Renal cortex interstitium (tissue), 11 donors: ENCODE measurements at regions not wholly inside any gene's neighbourhood (a gene's known extent, or its start where the extent isn't known, plus 50 kb on each side); places are given as distances from the start of the nearest gene placed in this dataset.
"Not testable (repeated sequence)": the region's sequence is repeated elsewhere in the genome, so short reads cannot be mapped to it uniquely, and the experiment has no call there.

Experiments used
- DNase-seq, 11 donors: peaks; one replicate each; pipeline ENCODE4 v3.0.0-alpha.2; 2013; ENCODE audit warnings: low read depth in 9 of 11, low spot score in 4 of 11; ENCODE audit errors: extremely low read depth in 1 of 11

DNA sequence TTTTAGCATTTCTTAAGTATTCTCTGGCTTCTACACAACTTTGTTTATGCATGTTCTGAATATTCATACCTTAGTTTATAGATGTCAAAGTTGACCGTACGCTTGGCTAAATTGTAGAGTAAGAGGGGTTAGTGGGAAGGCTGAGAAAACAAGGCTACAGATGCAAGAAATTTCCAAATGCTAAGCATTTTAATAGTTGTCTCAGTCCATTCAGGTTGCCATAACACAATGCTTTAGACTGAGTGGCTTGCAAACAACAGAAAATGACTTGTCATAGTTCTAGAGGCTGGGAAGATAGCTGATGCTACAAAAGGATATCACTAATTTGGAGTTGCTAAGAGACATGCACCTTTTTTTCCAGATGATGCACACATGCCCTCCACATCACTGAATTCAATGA, 53.0 kb upstream of the C1QTNF3 start:
- not testable (repeated sequence) for DNase-seq

DNA sequence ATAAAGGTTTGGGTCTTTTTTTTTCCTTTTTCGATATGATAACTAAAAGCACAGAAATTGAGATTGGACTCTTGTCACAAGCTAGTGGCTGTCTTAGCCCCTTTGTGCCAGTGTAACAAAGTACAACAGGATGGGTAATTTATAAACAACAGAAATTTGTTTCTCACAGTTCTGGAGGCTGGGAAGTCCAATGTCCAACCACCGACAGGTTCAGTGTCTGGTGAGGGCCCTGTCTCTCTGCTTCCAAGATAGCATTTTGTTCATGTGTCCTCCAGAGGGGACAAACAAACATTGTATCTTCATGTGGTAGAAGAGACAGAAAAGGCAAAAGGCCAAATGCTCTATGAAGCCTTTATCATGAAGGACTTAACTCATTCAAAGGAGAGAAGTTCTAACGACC, 56.9 kb upstream of the C1QTNF3 start:
- DNase-seq = not testable (repeated sequence)

GRCh38 chr5:34101567-34101966, 58.6 kb upstream of the C1QTNF3 start:
- not testable (repeated sequence) for DNase-seq

DNA sequence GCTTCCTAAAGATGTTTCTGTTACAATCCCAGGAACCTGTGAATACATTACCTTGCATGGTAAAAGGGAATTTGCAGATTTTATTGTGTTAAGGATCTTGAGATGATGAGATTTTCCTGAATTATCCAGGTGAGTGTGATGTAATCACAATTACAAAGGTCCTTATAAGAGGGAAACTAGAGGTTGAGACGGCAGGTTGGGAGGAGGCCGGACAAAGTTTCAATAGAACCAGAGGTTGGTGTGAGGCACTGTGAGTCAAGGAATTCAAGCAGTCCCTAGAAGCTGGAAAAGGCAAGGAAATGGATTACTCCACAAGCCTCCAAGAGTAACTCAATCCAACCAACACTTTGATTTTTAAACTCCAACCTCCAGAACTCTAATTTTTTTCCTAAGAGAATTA, 65.9 kb upstream of the C1QTNF3 start:
- not testable (repeated sequence) for DNase-seq

- not testable (repeated sequence) for DNase-seq
Measured at GRCh38 chr5:34124280-34124679, 81.3 kb upstream of the C1QTNF3 start.

- not testable (repeated sequence) for DNase-seq
Measured at GRCh38 chr5:34125354-34125753, 82.3 kb upstream of the C1QTNF3 start.

DNA sequence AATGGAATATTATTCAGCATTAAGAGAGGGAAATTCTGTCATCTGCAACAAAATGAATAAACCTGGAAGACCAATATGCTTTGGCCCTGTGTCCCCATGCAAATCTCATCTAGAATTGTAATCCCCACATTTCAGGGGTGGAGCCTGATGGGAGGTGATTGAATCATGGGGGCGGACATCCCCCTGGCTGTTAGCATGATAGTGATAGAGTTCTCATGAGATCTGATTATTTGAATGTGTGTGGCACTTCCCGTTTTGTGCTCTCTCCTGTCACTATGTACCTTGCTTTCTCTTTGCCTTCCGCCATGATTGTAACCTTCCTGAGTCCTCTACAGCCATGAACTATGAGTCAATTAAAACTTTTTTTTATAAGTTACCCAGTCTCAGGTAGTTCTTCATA, 83.7 kb upstream of the C1QTNF3 start:
- not testable (repeated sequence) for DNase-seq

GRCh38 chr5:34127818-34128217, 84.8 kb upstream of the C1QTNF3 start:
- DNase-seq = not testable (repeated sequence)

DNA sequence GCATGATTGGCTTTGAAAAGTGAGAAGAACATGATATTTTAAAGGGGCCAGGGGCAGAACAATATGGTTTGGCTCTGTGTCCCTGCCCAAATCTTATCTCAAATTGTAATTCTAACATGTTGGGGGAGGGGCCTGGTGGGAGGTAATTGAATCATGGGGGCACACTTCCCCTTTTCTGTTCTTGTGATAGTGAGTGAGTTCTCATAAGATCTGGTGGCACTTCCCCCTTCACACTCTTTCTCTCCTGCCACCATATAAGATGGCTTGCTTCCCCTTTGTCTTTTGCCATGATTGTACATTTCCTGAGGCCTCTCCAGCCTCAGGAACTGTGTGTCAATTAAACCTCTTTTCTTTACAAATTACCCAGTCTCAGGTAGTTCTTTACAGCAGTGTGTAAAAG, 85.9 kb upstream of the C1QTNF3 start:
- not testable (repeated sequence) for DNase-seq

- DNase-seq = not testable (repeated sequence)
Measured at GRCh38 chr5:34154988-34155387, 112.0 kb upstream of the C1QTNF3 start.

DNA sequence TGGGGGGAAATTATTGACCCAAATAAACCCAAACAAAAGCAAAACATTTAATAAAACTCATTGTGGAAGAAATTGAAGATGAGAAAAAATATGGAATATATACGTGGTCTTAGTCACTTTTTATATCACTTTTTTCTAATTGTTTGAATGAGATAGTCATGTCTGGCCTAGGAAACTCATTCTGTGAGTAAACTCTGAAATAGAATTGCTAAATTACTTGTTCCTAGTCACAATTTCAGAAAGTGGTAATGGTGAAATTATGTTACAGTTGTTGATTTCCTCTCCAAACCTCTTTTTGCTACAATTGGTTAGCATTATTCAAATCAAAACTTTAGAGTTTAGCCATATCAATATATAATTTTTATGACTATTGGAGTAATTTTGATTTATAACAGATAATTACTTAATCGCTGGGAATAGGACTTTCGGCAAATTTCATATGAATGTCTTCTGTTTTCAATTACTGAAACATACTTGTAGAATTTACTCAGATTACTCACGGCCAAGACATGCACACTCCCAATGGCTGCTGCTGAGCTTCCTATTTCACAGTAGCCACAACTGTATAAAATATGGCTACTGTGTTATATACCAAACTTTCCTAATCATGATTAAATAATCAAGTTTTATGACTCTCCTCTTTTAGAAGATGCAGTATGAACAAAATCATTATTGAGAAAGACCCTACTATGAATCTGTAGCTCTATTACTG, 113.8 kb upstream of the C1QTNF3 start:
- not testable (repeated sequence) for DNase-seq

DNA sequence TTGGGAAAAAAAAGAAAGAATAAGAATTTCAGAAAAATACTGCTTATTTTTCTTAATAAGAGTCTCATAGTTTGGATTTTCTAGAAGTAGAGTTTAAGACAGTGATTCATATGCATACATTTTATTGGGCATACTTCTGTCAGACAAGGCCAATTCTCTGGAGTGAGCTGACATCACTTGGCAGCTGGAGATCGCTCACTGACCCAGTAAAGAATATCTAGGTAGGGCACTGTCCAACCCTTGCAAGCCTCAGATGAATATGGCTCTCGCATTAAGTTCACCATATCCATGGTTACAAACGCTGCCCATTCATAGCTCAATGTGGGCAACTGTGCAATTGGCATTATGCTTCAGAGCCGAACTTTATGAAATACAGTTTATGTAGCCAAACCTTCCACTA, 117.9 kb upstream of the C1QTNF3 start:
- DNase-seq = not testable (repeated sequence)

- DNase-seq = not testable (repeated sequence)
Measured at GRCh38 chr5:34171398-34171797, 128.4 kb upstream of the C1QTNF3 start.

DNA sequence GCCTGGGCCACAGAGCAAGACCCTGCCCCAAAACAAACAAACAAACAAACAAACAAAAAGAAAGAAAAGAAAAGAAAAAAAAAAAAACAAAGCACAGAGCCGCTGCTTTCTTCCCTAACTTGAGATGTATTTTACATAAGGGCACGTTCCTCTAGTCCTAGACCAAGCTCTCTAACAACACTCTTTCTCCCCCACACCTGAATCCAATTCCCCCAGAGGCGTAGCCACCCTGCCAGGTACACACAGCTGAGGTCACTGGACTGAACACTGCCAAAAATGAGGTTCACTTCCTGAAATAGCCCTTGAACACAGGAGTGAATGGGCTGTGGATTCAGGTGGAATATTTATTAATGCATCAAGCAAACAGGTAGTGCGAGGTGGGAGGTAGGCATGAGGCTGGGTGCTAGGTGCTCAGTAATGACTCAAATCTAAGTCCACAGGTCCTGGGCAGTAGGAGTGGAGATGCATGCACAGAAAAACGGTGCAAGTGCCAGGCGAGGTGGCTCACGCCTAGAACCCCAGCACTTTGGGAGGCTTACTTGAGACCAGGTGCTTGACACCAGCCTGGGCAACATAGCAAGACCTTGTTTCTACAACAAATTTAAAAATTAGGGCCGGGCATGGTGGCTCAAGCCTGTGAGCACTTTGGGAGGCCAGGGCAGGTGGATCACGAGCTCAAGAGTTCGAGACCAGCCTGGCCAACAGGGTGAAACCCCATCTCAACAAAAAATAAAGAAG, 136.6 kb upstream of the C1QTNF3 start:
- not testable (repeated sequence) for DNase-seq

DNA sequence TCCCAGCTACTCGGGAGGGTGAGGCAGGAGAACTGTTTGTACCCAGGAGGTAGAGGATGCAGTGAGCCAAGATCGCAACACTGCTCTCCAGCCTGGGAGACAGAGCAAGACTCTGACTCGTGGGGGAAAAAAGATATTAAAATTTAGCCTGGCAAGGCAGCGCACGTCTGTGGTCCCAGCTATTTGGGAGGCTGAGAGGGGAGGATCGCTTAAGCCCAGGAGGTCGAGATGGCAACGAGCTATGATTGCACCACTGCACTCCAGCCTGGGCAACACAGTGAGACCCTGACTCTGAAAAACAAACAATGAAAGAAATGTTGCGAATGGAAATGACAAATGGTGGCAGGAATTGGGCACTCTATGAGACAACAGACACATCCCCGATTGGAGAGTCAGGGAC, 137.2 kb upstream of the C1QTNF3 start:
- DNase-seq = not testable (repeated sequence)

GRCh38 chr5:34180940-34181614, 138.1 kb upstream of the C1QTNF3 start:
- DNase-seq = not testable (repeated sequence)

DNA sequence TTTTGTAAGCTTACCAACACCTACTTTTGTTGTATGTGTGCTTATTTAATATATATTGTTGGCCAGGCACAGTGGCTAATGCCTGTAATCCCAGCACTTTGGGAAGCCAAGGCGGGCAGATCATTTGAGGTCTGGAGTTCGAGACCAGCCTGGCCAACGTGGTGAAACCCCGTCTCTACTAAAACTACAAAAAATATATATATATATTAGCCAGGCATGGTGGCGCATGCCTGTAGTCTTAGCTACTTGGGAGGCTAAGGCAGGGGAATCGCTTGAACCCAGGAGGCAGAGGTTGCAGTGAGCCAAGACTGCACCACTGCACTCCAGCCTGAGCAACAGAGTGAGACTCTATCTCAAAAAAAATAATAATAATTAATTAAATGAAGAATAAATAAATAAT, 142.0 kb upstream of the C1QTNF3 start:
- not testable (repeated sequence) for DNase-seq

DNA sequence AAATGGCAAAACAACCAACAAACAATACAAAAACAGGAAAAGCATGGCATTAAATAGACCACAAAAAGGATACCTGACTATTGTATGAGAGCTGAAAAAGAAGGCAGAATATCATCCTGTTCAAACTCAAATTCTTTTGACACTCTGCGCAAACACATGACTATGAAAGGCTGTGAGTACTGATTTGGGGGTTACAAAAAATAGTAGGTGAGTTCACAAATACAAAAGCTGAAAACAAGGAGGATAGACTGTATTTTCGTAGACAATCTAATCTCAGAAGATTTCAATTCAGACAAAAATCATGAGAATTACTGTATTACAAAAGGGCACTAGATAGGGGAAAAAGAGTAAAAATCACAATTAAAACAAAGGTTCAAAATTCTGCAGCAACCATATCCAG, 142.6 kb upstream of the C1QTNF3 start:
- not testable (repeated sequence) for DNase-seq

DNA sequence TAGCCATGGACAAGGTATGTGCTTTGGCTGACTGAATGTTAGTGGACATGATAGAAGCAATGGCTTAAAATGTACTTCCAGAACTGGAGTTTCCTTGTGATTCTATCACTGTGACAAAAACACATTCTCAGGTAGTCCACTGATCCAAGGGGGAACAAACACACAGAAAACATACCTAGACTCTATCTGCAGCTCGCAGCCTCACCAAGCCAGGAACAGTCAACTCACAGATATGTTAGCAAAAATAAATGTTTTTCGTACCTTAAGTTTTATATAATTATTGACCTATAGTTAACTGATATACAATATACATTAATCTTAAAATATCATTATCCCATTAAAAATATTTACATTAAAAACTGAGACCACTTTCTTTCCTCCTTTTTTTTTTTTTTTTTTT, 143.1 kb upstream of the C1QTNF3 start:
- DNase-seq = not testable (repeated sequence)

GRCh38 chr5:34186865-34187264, 143.9 kb upstream of the C1QTNF3 start:
- not testable (repeated sequence) for DNase-seq
